Activated naive CD4-positive, alpha-beta T cell treated with Interleukin-2 at 50 U/mL for 16 hours (primary cell): ENCODE measurements at regions not wholly inside any gene's neighbourhood (a gene's known extent, or its start where the extent isn't known, plus 50 kb on each side); places are given as distances from the start of the nearest gene placed in this dataset.

ENCODE experiments used
- DNase-seq: peaks from one replicate; pipeline ENCODE4 v3.0.0-alpha.2; 2020

DNA sequence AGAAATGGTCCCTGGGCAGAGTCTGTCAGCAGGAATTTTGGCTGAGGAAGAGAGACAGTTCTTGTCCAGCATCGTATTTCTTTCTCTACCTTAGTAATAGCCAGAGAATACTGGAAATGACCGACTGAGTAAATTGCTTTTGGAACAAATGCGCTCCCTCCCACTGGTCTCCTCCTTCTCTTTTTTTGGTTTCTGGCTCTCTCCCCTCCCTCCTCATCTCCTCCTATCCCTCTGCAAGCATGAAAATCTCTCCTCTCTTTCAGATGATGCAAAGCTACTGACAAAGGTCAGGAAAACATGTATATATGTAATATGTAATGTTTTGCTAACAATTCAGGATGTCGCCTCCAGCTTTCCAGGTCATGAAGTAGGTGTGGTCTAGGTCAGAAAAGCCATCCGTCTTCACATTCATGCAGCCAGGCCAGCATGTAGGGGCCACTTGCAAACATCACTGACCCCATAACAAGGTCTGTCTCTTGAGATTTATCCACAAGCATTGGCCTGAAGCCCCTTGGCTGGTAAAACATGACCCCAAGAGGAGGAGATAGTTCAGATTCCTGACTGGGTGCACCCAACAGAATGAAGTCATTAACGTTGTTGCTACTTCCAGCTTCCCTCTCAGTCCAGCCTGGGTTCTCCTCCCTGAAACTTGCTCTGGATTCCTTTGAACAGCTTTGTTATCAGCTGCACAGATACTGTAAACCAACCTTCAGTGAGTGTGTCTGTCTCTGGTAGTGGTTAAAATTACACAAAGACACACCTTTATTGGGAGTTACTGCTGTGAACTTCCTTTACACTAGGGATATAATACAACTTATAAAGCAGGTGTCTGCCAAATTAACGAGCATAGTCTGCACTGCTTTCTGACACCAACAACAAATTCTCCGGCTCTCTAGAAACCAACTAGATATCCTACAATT is 864.4 kb upstream of the KLHL29 start:
- DNase-seq, result no peak

DNA sequence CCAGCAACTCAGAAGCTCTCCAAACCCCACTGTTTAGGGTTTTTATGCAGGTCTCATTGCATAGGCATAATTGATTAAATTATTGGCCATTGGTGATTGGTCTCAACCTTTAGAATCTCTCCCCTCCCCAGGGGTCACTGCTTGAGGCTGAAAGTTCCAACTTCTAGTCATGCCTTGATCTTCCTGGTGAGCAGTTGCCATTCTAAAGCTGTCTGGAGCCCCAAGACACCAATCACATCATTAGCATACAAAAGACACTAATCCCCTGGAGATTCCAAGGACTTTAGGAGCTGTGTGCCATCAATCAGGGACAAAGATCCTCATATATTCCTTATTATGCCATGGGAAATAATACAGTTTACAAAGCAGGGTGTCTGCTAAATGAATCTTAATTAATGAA is 863.4 kb upstream of the KLHL29 start:
- no peak for DNase-seq

DNA sequence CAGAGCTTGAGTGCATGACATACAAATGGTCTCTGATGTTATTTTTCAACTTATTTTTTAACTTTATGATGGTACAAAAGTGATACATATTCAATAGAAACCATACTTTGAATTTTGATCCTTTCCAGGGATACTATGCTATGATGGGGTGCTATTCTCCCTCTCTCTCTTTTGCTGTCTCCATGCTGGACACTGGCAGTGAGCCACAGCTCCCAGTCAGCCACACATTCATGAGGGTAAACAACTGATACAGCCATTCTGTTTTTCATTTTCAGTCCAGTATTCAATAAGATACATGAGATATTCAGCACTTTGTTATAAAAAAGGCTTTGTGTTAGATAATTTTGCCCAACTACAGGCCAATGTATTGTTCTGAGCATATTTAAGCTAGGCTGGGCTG is 859.3 kb upstream of the KLHL29 start:
- DNase-seq, result no peak

DNA sequence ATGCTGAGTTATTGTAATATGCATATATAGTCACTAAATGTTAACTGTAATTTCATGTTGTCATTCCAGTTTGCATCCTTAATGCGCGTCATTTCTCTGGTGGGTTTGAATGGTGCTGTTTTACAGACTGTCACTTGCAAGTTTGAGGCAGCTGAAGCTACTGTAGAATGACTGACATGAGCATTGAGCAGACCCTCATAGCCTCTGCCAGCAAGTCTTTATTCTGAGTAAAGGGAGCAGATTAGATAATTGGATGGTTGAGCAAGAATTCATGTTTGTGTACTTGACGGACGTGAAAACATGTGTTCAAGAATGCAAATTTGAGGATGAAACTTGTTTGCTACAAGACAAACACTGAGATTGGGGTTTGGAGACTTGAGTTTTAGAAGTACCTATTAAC is 854.8 kb upstream of the KLHL29 start:
- DNase-seq, result no peak

DNA sequence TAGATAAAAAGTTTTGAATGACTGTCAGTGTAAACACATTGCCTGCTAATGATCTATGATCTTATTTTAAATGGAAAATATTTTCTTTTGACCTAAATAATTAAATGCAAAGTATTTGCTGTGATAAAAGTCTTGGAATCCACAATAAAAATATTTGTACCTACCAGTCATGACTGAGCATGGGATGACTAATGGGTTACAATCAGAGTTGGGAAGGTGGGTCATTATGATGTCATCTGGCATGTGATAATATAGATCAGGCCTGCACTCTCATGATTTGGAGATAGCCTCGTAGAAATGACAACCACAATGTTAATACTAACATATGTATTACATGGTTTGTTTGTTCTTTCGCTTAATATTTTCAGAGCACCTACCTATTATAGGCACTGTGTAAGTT is 848.8 kb upstream of the KLHL29 start:
- no peak for DNase-seq

DNA sequence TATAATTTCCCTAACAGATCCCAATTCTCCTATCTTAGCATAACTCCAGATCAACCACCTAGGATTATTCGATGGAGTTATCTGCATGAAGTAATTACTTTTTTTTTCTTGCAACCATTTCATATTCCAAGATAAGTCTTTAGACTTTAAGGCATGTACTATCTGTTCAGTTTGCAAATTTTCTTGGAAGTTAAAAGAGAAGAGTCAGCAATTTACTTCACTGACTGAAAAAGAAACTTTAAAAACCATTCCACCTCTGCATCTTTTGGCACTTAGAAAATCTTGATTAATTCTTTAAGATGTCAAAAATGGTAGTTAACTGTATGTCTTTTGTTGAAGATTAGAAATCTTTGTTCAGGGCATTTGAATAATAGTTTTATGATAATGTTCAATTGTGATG is 830.5 kb upstream of the KLHL29 start:
- DNase-seq, result no peak

DNA sequence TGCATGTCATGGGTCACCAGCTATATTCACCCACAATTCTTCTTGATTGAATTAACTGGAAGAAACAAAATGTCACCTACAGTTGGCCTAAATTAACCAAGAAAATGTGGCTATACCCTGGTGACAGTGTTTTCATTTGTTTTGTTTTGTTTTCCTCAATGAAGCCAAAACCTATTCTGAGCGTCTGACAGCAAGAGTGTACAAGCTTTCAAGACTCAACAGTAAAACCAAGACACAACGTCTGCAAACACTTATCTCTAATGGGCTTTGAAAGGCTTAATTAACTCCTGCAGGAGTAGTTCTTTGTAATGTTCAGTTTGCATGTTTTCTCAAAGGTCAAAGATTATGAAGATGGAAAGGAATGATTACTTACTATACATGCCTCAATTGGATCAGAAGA is 827.6 kb upstream of the KLHL29 start:
- DNase-seq, result no peak

DNA sequence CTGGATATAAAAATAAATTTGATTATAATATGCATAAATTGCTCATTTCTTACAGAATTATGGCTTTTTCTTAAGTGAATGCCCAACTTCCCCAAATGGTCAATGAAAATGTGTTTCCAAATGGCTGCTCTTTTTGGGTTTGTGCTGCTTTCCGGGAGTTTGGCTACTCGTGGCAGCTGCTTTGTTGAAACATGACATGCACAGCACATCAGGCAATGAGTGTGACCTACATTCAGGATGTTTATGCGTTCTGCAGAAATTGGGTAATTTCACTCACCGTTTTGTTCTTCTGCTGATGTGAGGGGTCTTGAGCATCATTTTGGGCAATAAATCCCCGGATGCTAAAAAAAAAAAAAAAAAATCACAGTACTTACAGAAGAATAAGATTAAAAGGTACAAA is 825.0 kb upstream of the KLHL29 start:
- DNase-seq, result no peak

DNA sequence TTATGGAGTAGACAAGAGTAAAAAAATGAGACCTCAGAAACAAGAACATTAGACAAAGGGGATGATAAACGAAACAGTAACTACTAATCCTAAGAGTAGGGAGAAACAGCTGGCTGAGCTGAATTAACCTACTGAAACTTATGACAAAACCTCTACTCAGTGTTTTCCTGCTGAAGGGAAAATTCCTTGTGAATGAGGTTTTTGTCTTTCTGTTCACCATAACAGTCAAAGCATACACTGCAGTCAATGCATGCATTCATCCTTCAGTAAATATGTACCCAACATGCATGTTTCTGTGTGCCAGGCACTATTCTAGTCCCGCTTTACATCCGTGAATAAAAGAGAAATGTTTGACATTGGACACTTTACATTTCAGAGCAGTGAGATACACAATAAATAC is 805.6 kb upstream of the KLHL29 start:
- no peak for DNase-seq

DNA sequence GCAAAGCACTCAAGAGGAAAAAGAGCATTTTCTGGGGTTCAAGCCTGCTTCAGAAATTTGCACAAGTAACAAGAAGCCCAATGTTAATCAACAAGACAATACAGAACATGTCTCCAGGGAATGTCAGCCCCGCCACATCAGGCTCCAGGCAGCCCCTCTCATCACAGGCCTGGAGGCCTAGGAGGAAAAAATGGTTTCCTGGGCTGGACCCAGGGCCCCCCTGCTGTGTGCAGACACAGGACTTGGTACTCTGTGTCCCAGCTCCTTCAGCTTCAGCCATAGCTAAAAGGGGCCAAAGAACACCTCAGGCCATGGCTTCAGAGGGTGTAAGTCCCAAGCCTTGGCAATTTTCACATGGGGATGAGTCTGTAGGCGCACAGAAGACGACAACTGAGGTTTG is 802.9 kb upstream of the KLHL29 start:
- DNase-seq, result no peak

DNA sequence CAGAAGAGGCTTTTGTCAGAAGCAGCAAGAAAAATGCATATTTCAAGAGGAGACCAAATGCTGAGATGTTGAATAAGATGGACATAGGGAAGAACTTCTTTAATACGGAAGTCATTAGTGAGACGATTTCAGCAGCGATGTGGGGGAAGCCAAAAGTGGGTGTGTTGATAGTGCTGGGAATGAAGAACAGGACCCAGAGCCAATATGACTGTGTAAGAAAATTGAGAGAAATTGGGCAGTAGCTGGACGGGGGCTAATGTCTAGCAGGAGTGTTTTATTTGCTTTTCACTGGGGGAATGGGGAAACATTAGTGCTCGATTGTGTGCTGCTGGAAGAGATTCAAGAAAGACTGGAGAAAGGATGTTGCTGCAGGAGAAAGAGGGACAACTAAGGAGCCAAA is 788.7 kb upstream of the KLHL29 start:
- DNase-seq, result no peak

DNA sequence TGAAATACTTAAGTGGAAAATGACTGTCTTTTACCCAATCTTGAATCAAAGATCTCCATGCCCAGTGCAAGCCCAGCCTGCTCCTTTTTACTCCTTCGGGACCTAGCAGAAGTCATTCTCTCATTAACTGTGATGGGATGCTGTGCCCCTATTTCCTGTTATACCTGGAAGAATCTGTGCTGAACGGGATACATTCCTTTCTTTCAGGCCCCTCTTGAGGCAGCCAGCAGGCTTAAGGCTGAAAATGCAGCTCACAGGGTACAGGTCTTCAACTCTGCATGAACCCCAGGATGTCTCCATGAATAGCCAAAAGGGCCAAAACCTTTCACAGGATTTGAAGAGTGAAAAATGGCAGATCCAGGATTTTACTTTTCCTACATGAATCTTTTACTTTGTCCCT is 784.8 kb upstream of the KLHL29 start:
- DNase-seq, result no peak

DNA sequence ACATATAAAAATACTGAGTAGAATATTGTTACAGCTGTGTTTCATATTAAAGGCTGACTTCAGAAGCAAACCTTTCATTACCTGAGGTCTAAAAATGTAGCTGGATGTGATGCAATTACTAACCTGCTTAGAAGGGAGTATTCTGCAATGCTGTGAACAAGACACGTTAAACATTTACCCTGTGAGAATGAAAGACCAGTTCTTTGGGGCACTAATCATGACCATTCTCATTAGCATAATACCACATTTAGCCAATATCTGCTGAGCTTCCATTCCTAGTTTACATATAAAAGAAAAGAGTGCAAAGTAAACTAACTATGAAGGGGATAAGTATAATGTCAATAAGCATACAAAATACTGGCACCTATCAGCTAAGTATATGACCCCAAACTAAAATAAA is 784.0 kb upstream of the KLHL29 start:
- DNase-seq, result no peak

DNA sequence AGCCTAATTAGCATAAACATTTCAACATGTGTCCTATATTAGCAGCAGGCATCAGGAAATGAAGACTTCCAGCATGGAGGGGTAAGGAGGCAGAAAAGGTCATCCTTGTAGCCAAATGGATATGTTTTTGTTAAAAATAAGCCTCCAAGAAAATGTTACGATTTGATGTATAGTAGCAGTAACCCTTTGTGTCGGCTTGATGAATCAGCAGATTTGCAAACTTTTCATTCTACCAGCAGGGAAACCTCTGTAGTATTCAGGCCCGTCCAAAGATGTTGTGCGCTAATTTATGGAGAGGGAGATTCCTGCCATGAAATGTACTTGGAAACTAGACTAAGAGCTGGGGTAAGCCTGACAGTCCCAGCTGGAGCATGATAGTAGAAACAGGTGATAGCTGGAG is 780.8 kb upstream of the KLHL29 start:
- DNase-seq, result no peak

DNA sequence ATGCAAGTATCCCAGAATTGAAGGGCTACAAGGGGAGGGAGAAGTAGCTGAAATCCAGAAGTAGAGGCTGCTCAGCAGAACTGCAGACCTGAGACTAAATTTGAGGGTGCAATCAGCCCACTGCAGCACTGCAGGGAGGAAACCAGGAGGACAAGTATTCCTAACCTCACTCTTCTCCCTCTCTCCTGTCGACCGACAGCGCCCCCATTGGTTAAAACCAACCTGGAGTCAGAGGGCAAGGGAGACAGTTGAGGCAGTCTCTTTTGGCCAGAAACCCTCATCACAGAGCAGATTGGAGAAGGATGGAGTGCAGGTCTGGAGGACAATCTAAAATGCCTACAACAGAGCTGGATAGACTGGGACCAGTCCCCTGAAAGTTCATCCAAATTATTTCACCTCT is 768.9 kb upstream of the KLHL29 start:
- DNase-seq, result no peak

DNA sequence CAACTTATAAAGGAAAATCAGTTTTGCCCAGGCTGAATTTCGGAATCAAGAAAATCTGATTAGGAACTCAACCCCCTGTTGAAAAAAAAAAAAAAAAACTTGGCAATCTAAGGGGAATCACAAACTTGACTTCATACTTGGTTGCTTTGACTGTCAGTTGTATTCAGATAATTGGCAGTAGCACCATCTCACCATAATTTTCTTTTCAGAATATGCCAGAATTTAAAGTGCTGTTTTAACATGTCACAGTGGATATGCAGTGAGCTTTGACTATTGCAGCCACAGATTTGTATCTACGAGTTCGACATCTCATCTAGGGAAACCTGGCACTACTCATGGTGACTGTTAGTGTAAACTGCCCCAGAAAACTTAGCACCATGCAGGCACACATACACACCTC is 761.4 kb upstream of the KLHL29 start:
- no peak for DNase-seq

DNA sequence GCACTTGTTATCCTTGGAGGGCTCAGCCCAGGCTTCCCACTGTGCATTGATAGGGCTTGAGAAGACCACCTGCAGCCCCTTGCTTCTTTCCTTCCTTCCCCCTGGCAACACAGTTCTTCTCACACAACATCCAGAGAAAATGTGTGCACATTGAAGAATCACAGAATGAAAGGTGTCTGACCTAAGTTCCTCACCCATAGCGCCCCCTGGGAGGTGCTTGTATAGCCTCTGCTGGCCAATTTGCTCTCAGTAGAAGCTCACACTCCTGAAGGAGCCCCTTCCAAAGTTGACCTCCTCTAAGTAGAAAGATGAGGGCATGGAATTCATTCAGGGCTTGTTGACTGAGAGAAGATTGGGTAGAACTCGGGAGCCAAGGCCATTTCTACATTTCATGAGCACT is 758.4 kb upstream of the KLHL29 start:
- no peak for DNase-seq

DNA sequence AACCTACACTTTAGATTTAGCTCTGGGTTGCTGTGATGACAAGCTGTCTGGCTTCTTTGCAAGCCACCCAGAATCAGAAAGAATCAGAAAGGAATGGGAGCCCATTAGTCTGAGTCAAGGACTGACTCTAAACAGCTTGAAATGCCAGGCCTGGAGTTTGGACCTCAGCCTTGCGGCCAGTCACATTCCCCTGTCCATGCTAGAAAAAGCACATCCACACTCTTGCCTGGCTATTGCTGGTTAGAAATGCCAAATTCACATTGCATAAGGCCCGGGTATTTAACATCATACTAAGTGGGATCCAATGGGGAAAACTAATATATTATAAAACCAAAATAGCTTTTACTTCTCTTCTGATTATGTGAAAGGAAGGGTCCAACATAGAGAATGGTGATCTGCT is 756.8 kb upstream of the KLHL29 start:
- DNase-seq, result no peak

DNA sequence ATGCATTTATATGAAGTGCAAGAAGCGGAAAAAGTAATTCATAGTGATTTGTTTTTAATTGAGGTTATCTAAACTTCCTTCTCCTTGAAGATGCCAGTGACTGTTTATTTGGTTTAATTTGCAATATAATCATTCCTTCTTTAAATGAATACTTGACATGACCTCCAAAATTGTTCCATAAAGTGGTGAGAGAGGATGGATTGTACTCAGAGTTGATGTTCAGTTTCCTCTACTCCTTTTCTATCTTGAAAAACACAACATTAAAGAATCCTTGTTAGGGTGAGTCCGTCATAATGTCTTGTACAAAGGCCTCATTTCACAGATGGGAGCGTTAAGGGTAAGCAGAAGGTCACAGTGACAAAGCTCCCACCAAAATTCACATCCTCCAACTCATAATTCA is 756.1 kb upstream of the KLHL29 start:
- DNase-seq, result no peak

DNA sequence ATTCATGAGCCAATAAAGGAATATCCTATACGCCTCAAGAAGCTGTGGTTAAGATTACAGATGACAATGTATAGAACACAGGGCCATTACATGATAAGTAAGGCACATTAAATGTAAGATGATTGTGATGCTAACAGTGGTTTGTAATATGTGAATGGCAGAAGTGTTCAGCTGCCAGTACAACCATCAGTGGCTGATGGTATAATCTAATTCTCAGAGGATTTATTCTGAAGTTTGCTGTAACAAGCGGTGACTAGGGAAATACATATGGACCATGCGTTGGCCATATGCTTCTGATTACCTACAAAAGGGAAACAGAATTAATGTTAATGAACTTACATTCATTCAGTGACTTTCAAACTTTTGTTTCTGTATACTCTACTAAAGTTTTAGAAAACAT is 750.8 kb upstream of the KLHL29 start:
- DNase-seq, result no peak

DNA sequence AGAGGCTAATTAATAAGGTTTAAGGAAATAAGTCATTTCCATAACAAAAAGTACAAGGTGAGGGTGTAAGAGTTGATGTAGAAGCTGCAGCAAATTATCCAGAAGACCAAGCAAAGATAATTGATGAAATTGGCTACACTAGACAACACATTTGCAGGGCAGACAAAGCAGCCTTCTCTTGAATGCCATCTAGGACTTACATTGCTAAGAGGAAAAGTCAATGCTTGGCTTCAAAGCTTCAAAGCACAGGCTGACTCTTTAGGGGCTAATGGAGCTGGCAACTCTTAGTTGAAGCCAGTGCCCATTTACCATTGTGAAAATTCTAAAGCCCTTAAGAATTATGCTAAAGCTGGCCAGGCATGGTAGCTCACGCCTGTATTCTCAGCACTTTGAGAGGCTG is 728.6 kb upstream of the KLHL29 start:
- DNase-seq, result no peak

DNA sequence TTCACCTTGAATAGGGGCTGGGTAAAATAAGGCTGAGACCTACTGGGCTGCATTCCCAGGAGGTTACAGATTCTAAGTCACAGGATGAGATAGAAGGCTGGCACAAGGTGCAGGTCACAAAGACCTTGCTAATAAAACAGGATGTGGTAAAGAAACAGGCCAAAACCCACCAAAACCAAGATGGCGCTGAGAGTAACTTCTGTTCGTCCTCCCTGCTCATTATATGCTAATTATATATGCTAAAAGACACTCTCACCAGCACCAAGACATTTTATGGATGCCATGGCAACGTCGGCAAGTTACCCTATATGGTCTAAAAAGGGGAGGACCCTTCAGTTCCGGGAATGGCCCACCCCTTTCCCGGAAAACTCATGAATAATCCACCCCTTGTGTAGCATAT is 711.5 kb upstream of the KLHL29 start:
- no peak for DNase-seq

DNA sequence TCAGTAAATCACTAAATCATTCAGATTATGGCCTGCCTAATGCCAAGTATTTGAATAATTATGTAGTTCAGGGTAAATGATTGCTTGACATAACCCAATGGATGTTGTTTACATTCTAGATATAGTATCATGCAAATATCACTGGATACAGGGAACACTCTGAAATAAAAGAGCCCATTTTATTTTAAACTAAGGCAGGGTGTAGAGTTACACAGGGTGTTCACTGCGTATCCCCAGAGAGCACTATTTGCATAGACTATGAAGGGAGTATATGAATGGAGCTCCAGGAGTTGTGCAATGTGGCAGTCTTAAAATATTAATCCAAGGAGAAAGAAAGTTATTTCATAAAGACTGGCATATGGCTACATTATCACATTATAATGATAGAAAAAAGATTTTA is 701.1 kb upstream of the KLHL29 start:
- no peak for DNase-seq

DNA sequence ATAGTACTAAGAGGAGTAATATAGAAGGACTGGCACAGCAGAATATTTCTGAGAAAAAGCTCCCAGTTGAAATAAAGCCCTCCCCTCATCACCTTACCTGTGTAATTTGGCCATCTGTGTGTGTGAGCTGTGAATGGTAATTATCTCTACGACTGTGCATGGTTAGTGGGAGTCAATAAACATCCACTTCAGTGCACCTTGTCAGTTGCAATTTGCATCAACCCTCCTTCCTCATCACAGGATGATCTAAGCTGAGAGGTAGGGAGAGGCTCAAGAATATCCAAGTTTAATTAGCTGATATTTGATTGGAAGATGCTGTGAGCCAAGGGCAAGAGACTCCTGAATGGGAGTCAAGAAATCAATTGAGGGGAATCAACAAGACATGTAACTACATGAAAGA is 694.9 kb upstream of the KLHL29 start:
- DNase-seq, result no peak

DNA sequence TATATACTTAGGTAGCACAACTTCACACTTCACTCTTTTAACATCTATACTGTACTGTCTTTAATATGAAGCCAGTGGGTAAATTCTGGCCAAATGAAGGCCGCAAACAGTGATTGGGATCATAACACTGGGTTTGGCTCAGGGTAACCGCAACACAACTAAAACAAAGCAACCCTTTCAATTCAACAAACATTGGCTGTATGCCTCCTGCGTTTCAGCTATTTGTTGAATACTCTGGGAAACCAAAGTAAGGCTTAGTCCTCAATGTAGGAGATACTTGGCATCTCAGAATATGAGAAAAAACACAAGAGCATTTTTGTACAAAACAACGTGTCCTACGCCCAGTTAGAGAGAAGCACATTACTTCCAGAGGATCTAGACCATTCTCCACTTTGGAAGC is 693.3 kb upstream of the KLHL29 start:
- DNase-seq, result no peak
